HTR-8/SVneo (cell line): ENCODE measurements at regions not wholly inside any gene's neighbourhood (a gene's known extent, or its start where the extent isn't known, plus 50 kb on each side); places are given as distances from the start of the nearest gene placed in this dataset.
"Not testable (repeated sequence)": the region's sequence is repeated elsewhere in the genome, so short reads cannot be mapped to it uniquely, and the experiment has no call there.

Experiments
- DNase-seq: peaks from one replicate; pipeline ENCODE4 v3.0.0; 2011; ENCODE audit warnings: low spot score, mixed read lengths; ENCODE audit not compliant: insufficient read length
- FAIRE-seq: peaks from 2 replicates; lab custom pipeline; 2011; peaks lifted over from hg19 to GRCh38; lab: Jason Lieb, UNC

- FAIRE-seq (no peak), DNase-seq (no peak)
Observed at GRCh38 chr13:44719857-44720671, 143.9 kb upstream of the TSC22D1 start.

- FAIRE-seq = no peak
- no peak for DNase-seq
Observed at GRCh38 chr13:44718467-44718866, 142.3 kb upstream of the TSC22D1 start.

- no peak for DNase-seq
- no peak for FAIRE-seq
Observed at GRCh38 chr13:44715287-44716230, 139.4 kb upstream of the TSC22D1 start.

GRCh38 chr13:44713788-44714469 is 137.8 kb upstream of the TSC22D1 start:
- no peak for FAIRE-seq
- peak; percentile 53 for DNase-seq

GRCh38 chr13:44711706-44712105 is 135.6 kb upstream of the TSC22D1 start:
- DNase-seq = no peak
- no peak for FAIRE-seq

GRCh38 chr13:44710576-44710975 is 134.4 kb upstream of the TSC22D1 start:
- DNase-seq = peak; percentile 66

GRCh38 chr13:44704811-44705210 is 128.7 kb upstream of the TSC22D1 start:
- not testable (repeated sequence) for FAIRE-seq, DNase-seq

More at GRCh38 chr13:44710576-44710975, 134.4 kb upstream of the TSC22D1 start:
- peak; percentile 36 for FAIRE-seq

- FAIRE-seq (no peak), DNase-seq (peak; percentile 20)
Observed at GRCh38 chr13:44703371-44703770, 127.2 kb upstream of the TSC22D1 start.

GRCh38 chr13:44698066-44698465 is 121.9 kb upstream of the TSC22D1 start:
- FAIRE-seq = no peak
- DNase-seq = no peak

GRCh38 chr13:44697058-44697457 is 120.9 kb upstream of the TSC22D1 start:
- no peak for DNase-seq
- no peak for FAIRE-seq

- DNase-seq = no peak
- FAIRE-seq = no peak
Observed at GRCh38 chr13:44695520-44695919, 119.4 kb upstream of the TSC22D1 start.

GRCh38 chr13:44694842-44695241 is 118.7 kb upstream of the TSC22D1 start:
- no peak for FAIRE-seq
- DNase-seq = no peak

GRCh38 chr13:44694291-44694690 is 118.2 kb upstream of the TSC22D1 start:
- FAIRE-seq (no peak), DNase-seq (no peak)

- DNase-seq (no peak), FAIRE-seq (no peak)
Observed at GRCh38 chr13:44693156-44693764, 117.1 kb upstream of the TSC22D1 start.

GRCh38 chr13:44692173-44692713 is 116.1 kb upstream of the TSC22D1 start:
- FAIRE-seq (no peak), DNase-seq (no peak)

- FAIRE-seq (no peak), DNase-seq (no peak)
Observed at GRCh38 chr13:44690376-44690775, 114.2 kb upstream of the TSC22D1 start.

GRCh38 chr13:44688652-44689051 is 112.5 kb upstream of the TSC22D1 start:
- DNase-seq = no peak

GRCh38 chr13:44686531-44686934 is 110.4 kb upstream of the TSC22D1 start:
- FAIRE-seq = no peak
- no peak for DNase-seq

More at GRCh38 chr13:44688652-44689051, 112.5 kb upstream of the TSC22D1 start:
- no peak for FAIRE-seq

GRCh38 chr13:44685641-44686040 is 109.5 kb upstream of the TSC22D1 start:
- FAIRE-seq = no peak
- DNase-seq = no peak

GRCh38 chr13:44682416-44682815 is 106.3 kb upstream of the TSC22D1 start:
- DNase-seq, FAIRE-seq: not testable (repeated sequence)
